Stomach (tissue), 8 donors: ENCODE measurements at regions not wholly inside any gene's neighbourhood (a gene's known extent, or its start where the extent isn't known, plus 50 kb on each side); places are given as distances from the start of the nearest gene placed in this dataset.

Source experiments
- DNase-seq, 2 donors: peaks; one replicate each; pipeline versions ENCODE4 v3.0.0 to v3.0.0-alpha.2; 2013 to 2019
- H3K27ac ChIP-seq, 5 donors: fragments of 200-600 bp in 4 of 5; sonication (generic) in 4 of 5; one replicate each; pipeline ENCODE4 v1.5.1; 2013 to 2019; ENCODE audit warnings: mild to moderate bottlenecking in 1 of 5, moderate library complexity in 1 of 5
- H3K27me3 ChIP-seq, 3 donors: fragments of 200-600 bp; sonication (generic); one replicate each; pipeline ENCODE4 v1.5.1; 2017 to 2019; ENCODE audit warnings: mixed run types in 1 of 3
- H3K36me3 ChIP-seq, 4 donors: fragments of 200-600 bp; sonication (generic); 1 replicate in 3 of 4; 2 replicates in 1 of 4; pipeline ENCODE4 v1.5.1; 2016 to 2019
- H3K4me1 ChIP-seq, 4 donors: fragments of 200-600 bp; sonication (generic); one replicate each; pipeline ENCODE4 v1.5.1; 2016 to 2019
- H3K4me3 ChIP-seq, 4 donors: fragments of 200-600 bp; sonication (generic) in 3 of 4; one replicate each; pipeline ENCODE4 v1.5.1; 2016 to 2019; ENCODE audit warnings: mild to moderate bottlenecking in 1 of 4
- H3K9me3 ChIP-seq, 4 donors: fragments of 200-600 bp; sonication (generic); one replicate each; pipeline ENCODE4 v1.5.1; 2016 to 2019
- CTCF ChIP-seq, 7 experiments: fragments of 450-650 bp in 4 of 7; fragments of 200-600 bp in 3 of 7; sonication (generic) in 3 of 7; IDR thresholded peaks; one replicate each; pipeline ENCODE4 v1.5.1; 2016 to 2019; ENCODE audit warnings: antibody characterized with exemption in 7 of 7, control low read depth in 2 of 7, mild to moderate bottlenecking in 1 of 7
- EP300 ChIP-seq: sonication (generic); formaldehyde crosslinking; IDR thresholded peaks from one replicate; pipeline ENCODE4 v1.6.1; 2017; ENCODE audit warnings: antibody characterized with exemption
- POLR2A ChIP-seq, 4 donors: fragments of 450-650 bp; IDR thresholded peaks; one replicate each; pipeline ENCODE4 v1.6.1; 2016; ENCODE audit warnings: antibody characterized with exemption in 4 of 4, control low read depth in 2 of 4, mild to moderate bottlenecking in 1 of 4, moderate library complexity in 1 of 4
- POLR2AphosphoS5 ChIP-seq, 3 donors: sonication (generic); formaldehyde crosslinking; IDR thresholded peaks; one replicate each; pipeline ENCODE4 v1.6.1; 2016; ENCODE audit warnings: antibody characterized with exemption in 3 of 3
- WGBS, 5 donors: extraction: QIAGEN DNeasy Blood & Tissue Kit in 3 of 5; methylation state at CpG; one replicate each; pipeline versions ENCODE4 v1.1.5 to v1.1.7; 2013 to 2018; 5-methylcytosine and 5-hydroxymethylcytosine counted together
- intact Hi-C: fragments of 100-400 bp; cut with DNase I; formaldehyde crosslinking; loops from one replicate; pipeline ENCODE4 v1.15.1; 2023; ENCODE audit warnings: low total_unique reads
- donor health status: healthy with polysubstance abuse.
- donor health status: Bipolar disorder and iron deficiency.
- donor health status: healthy.

- TF ChIP-seq POLR2AphosphoS5 (IDR thresholded peaks at IDR 0.05) (no peak), EP300 (no peak), CTCF (IDR thresholded peaks at IDR 0.05) (no peak), POLR2A (IDR thresholded peaks at IDR 0.05) (no peak)
- Histone ChIP-seq H3K27me3 (no peaks in the 10 kb centered on the region), H3K4me3 (no peak overlapping the region), H3K36me3 (no peaks in the 10 kb centered on the region), H3K27ac (no peak overlapping the region), H3K4me1 (peaks cover 0 to 24% (median 5%) of the 10 kb centered on the region in 4 donors), H3K9me3 (no peaks in the 10 kb centered on the region)
- intact Hi-C loops, result no loop called here
- 90 to 100% (median 97%) methylated on average over 1 of the region's 1 CpG for WGBS, 5 donors
- DNase-seq, result no peak
Observed at GRCh38 chr10:4117604-4118003, 332.6 kb upstream of the KLF6 start.

GRCh38 chr10:4111643-4112042 lies 326.6 kb upstream of the KLF6 start:
- no peaks in the 10 kb centered on the region for H3K4me1 ChIP-seq
- WGBS, 5 donors, result 51 to 80% (median 72%) methylated on average over 1 of the region's 1 CpG
- H3K27me3 ChIP-seq, result no peaks in the 10 kb centered on the region
- no peak overlapping the region for H3K4me3 ChIP-seq
- no peaks in the 10 kb centered on the region for H3K9me3 ChIP-seq
- intact Hi-C loops, result no loop called here
- no peaks in the 10 kb centered on the region for H3K36me3 ChIP-seq
- no peak for TF ChIP-seq POLR2AphosphoS5 (IDR thresholded peaks at IDR 0.05)
- TF ChIP-seq CTCF (IDR thresholded peaks at IDR 0.05), result no peak
- TF ChIP-seq POLR2A (IDR thresholded peaks at IDR 0.05), result no peak
- TF ChIP-seq EP300, result no peak
- H3K27ac ChIP-seq, result no peak overlapping the region
- peak in 1 of 2 donors; percentile 17 for DNase-seq

GRCh38 chr10:4109469-4109868 lies 324.5 kb upstream of the KLF6 start:
- no peak overlapping the region for H3K27ac ChIP-seq
- H3K4me1 ChIP-seq, result no peaks in the 10 kb centered on the region
- TF ChIP-seq EP300, result no peak
- TF ChIP-seq CTCF (IDR thresholded peaks at IDR 0.05), result no peak
- no peak for TF ChIP-seq POLR2A (IDR thresholded peaks at IDR 0.05)
- no peak for TF ChIP-seq POLR2AphosphoS5 (IDR thresholded peaks at IDR 0.05)
- no peaks in the 10 kb centered on the region for H3K9me3 ChIP-seq
- no peaks in the 10 kb centered on the region for H3K27me3 ChIP-seq
- 93 to 97% (median 95%) methylated on average over 3 of the region's 3 CpGs for WGBS, 5 donors
- no peaks in the 10 kb centered on the region for H3K36me3 ChIP-seq
- no peak for DNase-seq
- no peak overlapping the region for H3K4me3 ChIP-seq
- intact Hi-C loops, result no loop called here

GRCh38 chr10:4108693-4109092 lies 323.7 kb upstream of the KLF6 start:
- peak in 1 of 2 donors; percentile 19 for DNase-seq
- H3K27ac ChIP-seq, result no peak overlapping the region
- WGBS, 5 donors, result 71 to 81% (median 77%) methylated on average over 4 of the region's 4 CpGs
- H3K4me1 ChIP-seq, result no peaks in the 10 kb centered on the region
- intact Hi-C loops, result no loop called here
- H3K9me3 ChIP-seq, result no peaks in the 10 kb centered on the region
- TF ChIP-seq EP300 (no peak), POLR2AphosphoS5 (IDR thresholded peaks at IDR 0.05) (no peak)
- H3K4me3 ChIP-seq, result no peak overlapping the region
- no peaks in the 10 kb centered on the region for H3K36me3 ChIP-seq
- no peaks in the 10 kb centered on the region for H3K27me3 ChIP-seq

GRCh38 chr10:4107285-4107851 lies 322.4 kb upstream of the KLF6 start:
- H3K9me3 ChIP-seq, result no peaks in the 10 kb centered on the region
- no peaks in the 10 kb centered on the region for H3K36me3 ChIP-seq
- TF ChIP-seq POLR2AphosphoS5 (IDR thresholded peaks at IDR 0.05), result no peak
- TF ChIP-seq POLR2A (IDR thresholded peaks at IDR 0.05), result no peak
- TF ChIP-seq CTCF (IDR thresholded peaks at IDR 0.05), result no peak
- no peak for TF ChIP-seq EP300
- H3K4me3 ChIP-seq, result no peak overlapping the region
- no peaks in the 10 kb centered on the region for H3K4me1 ChIP-seq
- H3K27me3 ChIP-seq, result no peaks in the 10 kb centered on the region
- WGBS, 5 donors, result 79 to 92% (median 84%) methylated on average over 6 of the region's 6 CpGs
- DNase-seq, result no peak
- intact Hi-C loops, result no loop called here
- no peak overlapping the region for H3K27ac ChIP-seq
